ACC112 (cell line): ENCODE measurements at regions not wholly inside any gene's neighbourhood (a gene's known extent, or its start where the extent isn't known, plus 50 kb on each side); places are given as distances from the start of the nearest gene placed in this dataset.
A peak's percentile ranks its signal among the peaks of the same experiment; 100 is the strongest.

Experiments
- H2AFZ ChIP-seq: fragments of 200-600 bp; sonication (generic); one replicate; pipeline ENCODE4 v1.6.0; 2017; ENCODE audit warnings: antibody characterized with exemption, low read length; ENCODE audit not compliant: unreplicated experiment
- H3K27ac ChIP-seq: fragments of 200-600 bp; sonication (generic); 2 replicates; pipeline ENCODE4 v1.5.1; 2014; ENCODE audit warnings: low read depth, mild to moderate bottlenecking, antibody characterized with exemption, low read length, moderate library complexity
- H3K27me3 ChIP-seq: fragments of 200-600 bp; sonication (generic); 2 replicates; pipeline ENCODE4 v1.6.1; 2014; ENCODE audit warnings: mild to moderate bottlenecking, antibody characterized with exemption, low read length, moderate library complexity, mixed read lengths; ENCODE audit not compliant: insufficient read depth
- H3K36me3 ChIP-seq: fragments of 200-600 bp; sonication (generic); 2 replicates; pipeline ENCODE4 v1.6.1; 2016; ENCODE audit warnings: mild to moderate bottlenecking, antibody characterized with exemption, low read length, moderate library complexity, mixed read lengths; ENCODE audit not compliant: insufficient read depth
- H3K4me1 ChIP-seq: fragments of 200-600 bp; sonication (generic); one replicate; pipeline ENCODE4 v1.6.1; 2016; ENCODE audit warnings: low read length, mixed read lengths; ENCODE audit not compliant: insufficient read depth, unreplicated experiment, control insufficient read depth
- H3K4me3 ChIP-seq: fragments of 200-600 bp; sonication (generic); 2 replicates; pipeline ENCODE4 v1.5.1; 2014; ENCODE audit warnings: mild to moderate bottlenecking, low read depth, low read length
- H3K79me2 ChIP-seq: fragments of 200-600 bp; sonication (generic); one replicate; pipeline ENCODE4 v1.6.0; 2016; ENCODE audit warnings: low read length; ENCODE audit not compliant: control insufficient read depth, unreplicated experiment, insufficient read depth

GRCh38 chr4:14115106-14115505, 487.6 kb upstream of the BOD1L1 start:
- Histone ChIP-seq H3K4me3 (peak overlapping the region; percentile 18), H3K36me3 (peaks cover 18% of the 10 kb centered on the region), H3K27me3 (no peaks in the 10 kb centered on the region), H2AFZ (no peak overlapping the region), H3K4me1 (peaks cover 48% of the 10 kb centered on the region), H3K79me2 (peaks cover 48% of the 10 kb centered on the region), H3K27ac (no peak overlapping the region)

DNA sequence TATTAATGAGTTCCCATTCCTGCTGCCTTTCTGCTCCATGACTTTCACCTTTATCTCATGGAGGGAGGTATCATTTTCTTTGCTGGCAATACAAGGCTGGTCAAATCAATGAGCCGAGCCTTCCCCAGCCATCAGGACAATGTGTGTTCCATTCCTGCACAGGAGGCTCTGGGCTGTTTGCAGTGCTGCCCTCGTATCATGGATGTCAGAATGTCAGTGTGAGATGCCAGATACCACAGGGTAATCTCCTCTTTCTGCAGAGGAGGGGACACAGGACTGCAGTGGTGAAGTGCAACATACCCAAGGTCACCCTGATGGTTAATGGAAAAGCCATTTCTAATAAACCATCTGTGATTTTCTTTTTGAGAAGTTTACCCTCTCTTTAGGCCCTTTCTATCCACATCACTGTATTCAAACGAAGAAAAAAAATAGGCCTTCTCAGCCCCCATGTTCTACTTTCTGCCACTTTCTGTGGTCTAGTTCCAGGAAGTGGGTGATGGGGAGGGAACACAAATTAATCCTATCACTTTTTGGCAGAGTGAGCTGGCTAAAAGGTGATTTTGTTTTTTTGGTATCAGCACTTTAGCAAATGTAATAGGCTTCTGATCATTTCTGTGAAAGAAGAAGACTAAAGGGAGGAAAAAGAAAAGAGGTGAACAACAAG, 490.2 kb upstream of the BOD1L1 start:
- Histone ChIP-seq H3K4me3 (no peak overlapping the region), H2AFZ (no peak overlapping the region), H3K36me3 (peaks cover 28% of the 10 kb centered on the region), H3K4me1 (peaks cover 33% of the 10 kb centered on the region), H3K79me2 (peaks cover 46% of the 10 kb centered on the region), H3K27ac (no peak overlapping the region), H3K27me3 (no peaks in the 10 kb centered on the region)

- peaks cover 46% of the 10 kb centered on the region for H3K36me3 ChIP-seq
- peaks cover 6% of the 10 kb centered on the region for H3K79me2 ChIP-seq
- H3K4me3 ChIP-seq = no peak overlapping the region
- no peak overlapping the region for H3K27ac ChIP-seq
- peaks cover 13% of the 10 kb centered on the region for H3K4me1 ChIP-seq
- no peaks in the 10 kb centered on the region for H3K27me3 ChIP-seq
- H2AFZ ChIP-seq = no peak overlapping the region
These were observed 497.3 kb upstream of the BOD1L1 start for GRCh38 chr4:14124816-14125215.

GRCh38 chr4:14125375-14126129, 498.0 kb upstream of the BOD1L1 start:
- Histone ChIP-seq H3K27me3 (no peaks in the 10 kb centered on the region), H2AFZ (no peak overlapping the region), H3K27ac (peak overlapping the region; percentile 2; the same call in 1 of the 2 replicates), H3K4me1 (peaks cover 16% of the 10 kb centered on the region), H3K79me2 (peaks cover 6% of the 10 kb centered on the region), H3K36me3 (peaks cover 41% of the 10 kb centered on the region), H3K4me3 (no peak overlapping the region)

DNA sequence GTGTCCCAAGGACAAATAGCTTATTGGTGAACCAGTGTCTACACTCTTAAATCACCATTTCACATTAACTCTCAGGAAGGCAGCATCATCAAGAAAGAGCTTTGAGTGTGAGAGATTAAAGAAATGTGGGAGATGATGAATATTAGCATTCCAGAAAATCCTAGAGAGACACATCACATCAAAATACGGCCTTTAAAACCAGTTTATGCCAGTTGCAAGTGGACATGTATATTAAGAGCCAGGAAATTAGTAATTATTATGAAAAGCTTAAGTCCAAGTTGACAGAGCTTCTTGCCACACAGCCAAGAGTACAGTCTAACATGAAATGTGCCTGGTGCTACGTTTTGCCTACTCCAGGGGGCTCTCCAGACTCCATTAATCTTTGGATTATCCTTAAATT, 503.0 kb upstream of the BOD1L1 start:
- H3K36me3 ChIP-seq = peaks cover 57% of the 10 kb centered on the region
- H3K4me3 ChIP-seq = no peak overlapping the region
- peaks cover 2% of the 10 kb centered on the region for H3K79me2 ChIP-seq
- no peaks in the 10 kb centered on the region for H3K27me3 ChIP-seq
- H2AFZ ChIP-seq = no peak overlapping the region
- peak overlapping the region; percentile 13; the same call in 1 of the 2 replicates for H3K27ac ChIP-seq
- H3K4me1 ChIP-seq = peaks cover 13% of the 10 kb centered on the region

DNA sequence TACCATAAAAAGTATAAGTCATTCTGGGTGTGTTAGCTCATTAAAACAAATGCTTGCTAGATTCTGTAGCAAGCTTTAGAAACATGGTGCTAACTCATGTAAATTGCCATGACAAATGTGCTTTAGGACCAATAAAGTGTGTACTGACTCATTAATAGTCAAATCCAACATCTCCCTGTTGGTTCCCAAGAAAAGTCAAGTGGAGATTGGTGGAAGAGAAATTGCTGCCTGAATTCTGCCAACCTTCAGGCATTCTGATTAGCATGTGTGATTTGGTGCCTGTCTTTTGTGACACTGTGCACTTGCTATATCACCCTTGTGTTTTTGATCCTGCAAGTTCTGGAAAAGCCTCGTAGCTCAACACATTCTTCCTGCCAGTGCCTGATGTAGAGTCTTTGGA, 503.8 kb upstream of the BOD1L1 start:
- Histone ChIP-seq H3K27me3 (no peaks in the 10 kb centered on the region), H3K4me3 (no peak overlapping the region), H3K4me1 (peaks cover 12% of the 10 kb centered on the region), H3K79me2 (peaks cover 2% of the 10 kb centered on the region), H3K36me3 (peaks cover 56% of the 10 kb centered on the region), H3K27ac (no peak overlapping the region), H2AFZ (no peak overlapping the region)

GRCh38 chr4:14132301-14132700, 504.8 kb upstream of the BOD1L1 start:
- Histone ChIP-seq H3K4me3 (no peak overlapping the region), H3K27me3 (no peaks in the 10 kb centered on the region), H3K79me2 (peaks cover 2% of the 10 kb centered on the region)

DNA sequence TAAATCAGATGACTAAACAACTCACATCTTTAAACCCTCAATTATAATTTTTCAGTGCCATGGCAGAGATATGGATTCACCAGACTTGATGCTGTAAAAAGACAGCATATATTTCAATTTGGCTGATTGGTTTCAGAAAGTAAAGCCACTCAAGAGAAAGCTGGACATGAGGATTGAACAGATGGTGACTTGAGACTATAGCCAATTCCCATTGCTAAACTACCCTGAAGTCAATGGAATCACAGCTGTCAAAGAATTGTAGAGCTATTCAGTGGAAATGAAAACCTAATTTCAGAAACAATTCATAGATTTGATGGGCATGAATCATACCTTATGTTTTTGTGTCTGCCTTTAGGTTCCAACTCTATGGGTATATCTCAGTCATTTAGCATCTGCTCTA, 510.6 kb upstream of the BOD1L1 start:
- peaks cover 19% of the 10 kb centered on the region for H3K4me1 ChIP-seq
- peaks cover 19% of the 10 kb centered on the region; the same call in 1 of the 2 replicates for H3K36me3 ChIP-seq
- no peaks in the 10 kb centered on the region for H3K27me3 ChIP-seq
- H3K79me2 ChIP-seq = no peaks in the 10 kb centered on the region
- H3K4me3 ChIP-seq = no peak overlapping the region
- no peak overlapping the region for H3K27ac ChIP-seq
- no peak overlapping the region for H2AFZ ChIP-seq

More at GRCh38 chr4:14132301-14132700, 504.8 kb upstream of the BOD1L1 start:
- Histone ChIP-seq H3K4me1 (peaks cover 12% of the 10 kb centered on the region), H3K36me3 (peaks cover 46% of the 10 kb centered on the region), H2AFZ (no peak overlapping the region), H3K27ac (no peak overlapping the region)

GRCh38 chr4:14143892-14144291, 516.4 kb upstream of the BOD1L1 start:
- peaks cover 4% of the 10 kb centered on the region for H3K4me1 ChIP-seq
- no peak overlapping the region for H3K4me3 ChIP-seq
- peaks cover 11% of the 10 kb centered on the region for H3K36me3 ChIP-seq
- no peak overlapping the region for H2AFZ ChIP-seq
- no peak overlapping the region for H3K27ac ChIP-seq
- H3K79me2 ChIP-seq = no peaks in the 10 kb centered on the region
- no peaks in the 10 kb centered on the region for H3K27me3 ChIP-seq

DNA sequence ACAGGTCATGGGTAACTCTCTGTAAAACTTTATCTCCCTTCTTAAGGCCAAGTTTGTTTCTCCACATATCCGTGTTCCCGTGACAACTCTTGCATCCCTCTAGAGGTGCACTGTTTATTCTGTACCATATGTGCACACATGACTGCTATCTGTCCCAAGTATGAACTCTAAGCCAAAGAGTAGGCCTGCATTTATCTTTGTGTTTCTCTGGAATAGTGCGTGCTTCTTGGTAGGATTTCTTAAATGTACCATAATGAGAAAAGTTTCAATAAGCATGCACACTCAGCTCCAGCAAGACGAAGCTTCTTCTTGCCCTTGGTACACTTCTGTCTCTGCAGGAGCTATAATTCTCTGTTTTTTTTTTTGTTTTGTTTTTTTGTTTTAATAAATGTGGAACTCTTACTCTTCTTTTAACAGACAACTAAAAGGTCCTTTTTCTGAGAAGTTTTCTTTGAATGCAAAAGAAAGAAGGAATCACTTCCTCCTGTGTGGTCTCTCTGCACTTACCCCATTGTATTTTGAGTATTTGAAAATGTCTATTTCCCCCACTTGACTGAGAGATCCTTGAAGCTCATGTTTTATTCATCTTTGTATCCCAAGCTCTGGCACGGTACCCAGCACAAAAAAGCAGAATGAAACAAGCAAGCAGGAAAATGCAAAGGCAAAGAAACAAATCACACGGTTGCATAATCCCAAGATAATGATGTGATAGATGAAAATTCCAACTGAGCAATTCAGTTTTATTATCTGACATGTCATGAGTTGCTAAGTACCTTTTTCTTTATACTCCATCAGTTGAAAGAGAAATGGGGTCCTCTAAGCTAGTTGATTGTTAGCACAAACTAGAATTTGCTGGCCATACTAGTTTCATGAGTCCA, 521.9 kb upstream of the BOD1L1 start:
- Histone ChIP-seq H3K4me3 (no peak overlapping the region), H3K4me1 (peaks cover 14% of the 10 kb centered on the region), H2AFZ (no peak overlapping the region), H3K79me2 (no peaks in the 10 kb centered on the region), H3K27me3 (no peaks in the 10 kb centered on the region), H3K27ac (no peak overlapping the region), H3K36me3 (peaks cover 3% of the 10 kb centered on the region)
